Central memory CD8-positive, alpha-beta T cell (primary cell): ENCODE measurements at regions not wholly inside any gene's neighbourhood (a gene's known extent, or its start where the extent isn't known, plus 50 kb on each side); places are given as distances from the start of the nearest gene placed in this dataset.

ENCODE experiments used
- ATAC-seq: fragments of 150-1000 bp; cut with Tn5 transposase; replicated peaks from 2 replicates; pipeline ENCODE4 v1.10.0; 2022; ENCODE audit warnings: mild to moderate bottlenecking, moderate FRiP score, moderate number of reproducible peaks; ENCODE audit not compliant: poor library complexity, severe bottlenecking; ENCODE audit errors: extremely low read depth
- DNase-seq, 2 donors: peaks; one replicate each; pipeline ENCODE4 v3.0.0; 2021; ENCODE audit warnings: low spot score in 2 of 2
- H3K27ac Mint-ChIP-seq: one replicate; pipeline ENCODE4 v1.8.0; 2022; ENCODE audit warnings: low read depth, mild to moderate bottlenecking, moderate library complexity, mixed read lengths
- H3K27me3 Mint-ChIP-seq: one replicate; pipeline ENCODE4 v1.8.0; 2022; ENCODE audit warnings: mixed read lengths
- H3K36me3 Mint-ChIP-seq: one replicate; pipeline ENCODE4 v1.8.0; 2022; ENCODE audit warnings: mild to moderate bottlenecking, moderate library complexity, mixed read lengths; ENCODE audit not compliant: insufficient read depth
- H3K4me1 Mint-ChIP-seq: one replicate; pipeline ENCODE4 v1.8.0; 2022; ENCODE audit warnings: mixed read lengths
- H3K4me3 Mint-ChIP-seq: one replicate; pipeline ENCODE4 v1.8.0; 2022; ENCODE audit warnings: mild to moderate bottlenecking, moderate library complexity, mixed read lengths
- H3K9me3 Mint-ChIP-seq: one replicate; pipeline ENCODE4 v1.8.0; 2022; ENCODE audit warnings: mixed read lengths

- H3K27me3 Mint-ChIP-seq, result peaks cover 61% of the 10 kb centered on the region
- no peak for ATAC-seq
- H3K36me3 Mint-ChIP-seq, result no peaks in the 10 kb centered on the region
- H3K27ac Mint-ChIP-seq, result no peak overlapping the region
- H3K4me1 Mint-ChIP-seq, result no peaks in the 10 kb centered on the region
- no peak for DNase-seq
- H3K9me3 Mint-ChIP-seq, result no peaks in the 10 kb centered on the region
- no peak overlapping the region for H3K4me3 Mint-ChIP-seq
Observed at GRCh38 chr11:119525867-119526196, 102.9 kb upstream of the THY1 start.

GRCh38 chr11:119525180-119525866 is 102.4 kb upstream of the THY1 start:
- no peak for ATAC-seq
- DNase-seq, result no peak
- Mint-ChIP-seq H3K4me1 (no peaks in the 10 kb centered on the region), H3K9me3 (no peaks in the 10 kb centered on the region), H3K4me3 (no peak overlapping the region), H3K36me3 (peaks cover under 1% of the 10 kb centered on the region), H3K27me3 (peaks cover 61% of the 10 kb centered on the region), H3K27ac (no peak overlapping the region)

GRCh38 chr11:119523539-119524157 is 100.7 kb upstream of the THY1 start:
- H3K4me1 Mint-ChIP-seq, result no peaks in the 10 kb centered on the region
- DNase-seq, result no peak
- no peaks in the 10 kb centered on the region for H3K9me3 Mint-ChIP-seq
- no peak overlapping the region for H3K27ac Mint-ChIP-seq
- H3K36me3 Mint-ChIP-seq, result peaks cover 2% of the 10 kb centered on the region
- H3K4me3 Mint-ChIP-seq, result no peak overlapping the region
- ATAC-seq, result no peak
- H3K27me3 Mint-ChIP-seq, result peaks cover 59% of the 10 kb centered on the region

GRCh38 chr11:119522609-119523008 is 99.6 kb upstream of the THY1 start:
- Mint-ChIP-seq H3K4me1 (no peaks in the 10 kb centered on the region), H3K27ac (no peak overlapping the region), H3K4me3 (no peak overlapping the region), H3K36me3 (peaks cover 2% of the 10 kb centered on the region), H3K27me3 (peaks cover 69% of the 10 kb centered on the region), H3K9me3 (no peaks in the 10 kb centered on the region)
- ATAC-seq (no peak), DNase-seq (no peak)

- no peaks in the 10 kb centered on the region for H3K9me3 Mint-ChIP-seq
- no peaks in the 10 kb centered on the region for H3K4me1 Mint-ChIP-seq
- H3K36me3 Mint-ChIP-seq, result peaks cover 2% of the 10 kb centered on the region
- DNase-seq (no peak), ATAC-seq (no peak)
- no peak overlapping the region for H3K4me3 Mint-ChIP-seq
- peaks cover 80% of the 10 kb centered on the region for H3K27me3 Mint-ChIP-seq
- no peak overlapping the region for H3K27ac Mint-ChIP-seq
Observed at GRCh38 chr11:119521551-119521950, 98.6 kb upstream of the THY1 start.

GRCh38 chr11:119520966-119521365 is 98.0 kb upstream of the THY1 start:
- H3K4me3 Mint-ChIP-seq, result no peak overlapping the region
- peaks cover 2% of the 10 kb centered on the region for H3K36me3 Mint-ChIP-seq
- no peaks in the 10 kb centered on the region for H3K4me1 Mint-ChIP-seq
- H3K27me3 Mint-ChIP-seq, result peaks cover 82% of the 10 kb centered on the region
- H3K9me3 Mint-ChIP-seq, result no peaks in the 10 kb centered on the region
- H3K27ac Mint-ChIP-seq, result no peak overlapping the region
- no peak for ATAC-seq
- no peak for DNase-seq

- no peaks in the 10 kb centered on the region for H3K9me3 Mint-ChIP-seq
- peaks cover 2% of the 10 kb centered on the region for H3K36me3 Mint-ChIP-seq
- no peak overlapping the region for H3K4me3 Mint-ChIP-seq
- H3K27ac Mint-ChIP-seq, result no peak overlapping the region
- H3K4me1 Mint-ChIP-seq, result no peaks in the 10 kb centered on the region
- no peak for ATAC-seq
- H3K27me3 Mint-ChIP-seq, result peaks cover 78% of the 10 kb centered on the region
- DNase-seq, result no peak
Observed at GRCh38 chr11:119520400-119520799, 97.4 kb upstream of the THY1 start.

GRCh38 chr11:119519796-119520195 is 96.8 kb upstream of the THY1 start:
- DNase-seq, result no peak
- no peak for ATAC-seq
- Mint-ChIP-seq H3K36me3 (peaks cover 2% of the 10 kb centered on the region), H3K4me3 (no peak overlapping the region), H3K4me1 (no peaks in the 10 kb centered on the region), H3K9me3 (no peaks in the 10 kb centered on the region), H3K27ac (no peak overlapping the region), H3K27me3 (peaks cover 72% of the 10 kb centered on the region)

- no peak for ATAC-seq
- peaks cover 2% of the 10 kb centered on the region for H3K36me3 Mint-ChIP-seq
- H3K27ac Mint-ChIP-seq, result no peak overlapping the region
- DNase-seq, result no peak
- H3K9me3 Mint-ChIP-seq, result no peaks in the 10 kb centered on the region
- no peak overlapping the region for H3K4me3 Mint-ChIP-seq
- H3K27me3 Mint-ChIP-seq, result peaks cover 64% of the 10 kb centered on the region
- H3K4me1 Mint-ChIP-seq, result no peaks in the 10 kb centered on the region
Observed at GRCh38 chr11:119518746-119519730, 96.1 kb upstream of the THY1 start.

- H3K4me1 Mint-ChIP-seq, result no peaks in the 10 kb centered on the region
- DNase-seq, result no peak
Observed at GRCh38 chr11:119515771-119516400, 92.9 kb upstream of the THY1 start.

GRCh38 chr11:119513806-119514170 is 90.8 kb upstream of the THY1 start:
- ATAC-seq (no peak), DNase-seq (no peak)
- H3K27ac Mint-ChIP-seq, result no peak overlapping the region
- H3K4me3 Mint-ChIP-seq, result no peak overlapping the region
- H3K9me3 Mint-ChIP-seq, result no peaks in the 10 kb centered on the region
- H3K27me3 Mint-ChIP-seq, result peaks cover 61% of the 10 kb centered on the region
- H3K4me1 Mint-ChIP-seq, result no peaks in the 10 kb centered on the region
- no peaks in the 10 kb centered on the region for H3K36me3 Mint-ChIP-seq

More at GRCh38 chr11:119515771-119516400, 92.9 kb upstream of the THY1 start:
- Mint-ChIP-seq H3K36me3 (peaks cover 2% of the 10 kb centered on the region), H3K9me3 (no peaks in the 10 kb centered on the region), H3K27me3 (peaks cover 62% of the 10 kb centered on the region), H3K27ac (no peak overlapping the region), H3K4me3 (no peak overlapping the region)
- ATAC-seq, result no peak

GRCh38 chr11:119513131-119513805 is 90.3 kb upstream of the THY1 start:
- no peaks in the 10 kb centered on the region for H3K9me3 Mint-ChIP-seq
- peaks cover 57% of the 10 kb centered on the region for H3K27me3 Mint-ChIP-seq
- no peaks in the 10 kb centered on the region for H3K36me3 Mint-ChIP-seq
- H3K27ac Mint-ChIP-seq, result no peak overlapping the region
- no peak overlapping the region for H3K4me3 Mint-ChIP-seq
- ATAC-seq, result no peak
- DNase-seq, result no peak
- no peaks in the 10 kb centered on the region for H3K4me1 Mint-ChIP-seq
